NCI-H1105 treated with DMSO at 0.1 percent for 48 hours (cell line): ENCODE measurements at regions not wholly inside any gene's neighbourhood (a gene's known extent, or its start where the extent isn't known, plus 50 kb on each side); places are given as distances from the start of the nearest gene placed in this dataset.
"Not testable (repeated sequence)": the region's sequence is repeated elsewhere in the genome, so short reads cannot be mapped to it uniquely, and the experiment has no call there.

Source experiments
- DNase-seq: peaks from one replicate; lab custom pipeline; 2025; lab: John Stamatoyannopoulos, UW

- no peak for DNase-seq
Measured at GRCh38 chr14:89565607-89566006, 148.6 kb upstream of the FOXN3 start.

- DNase-seq: no peak
Measured at GRCh38 chr14:89564989-89565388, 148.0 kb upstream of the FOXN3 start.

- no peak for DNase-seq
Measured at GRCh38 chr14:89564286-89564957, 147.4 kb upstream of the FOXN3 start.

GRCh38 chr14:89563471-89563870, 146.4 kb upstream of the FOXN3 start:
- no peak for DNase-seq

GRCh38 chr14:89551955-89552354, 134.9 kb upstream of the FOXN3 start:
- DNase-seq: no peak

GRCh38 chr14:89551432-89551831, 134.4 kb upstream of the FOXN3 start:
- no peak for DNase-seq

- DNase-seq: no peak
Measured at GRCh38 chr14:89550821-89551220, 133.8 kb upstream of the FOXN3 start.

- no peak for DNase-seq
Measured at GRCh38 chr14:89549381-89550125, 132.5 kb upstream of the FOXN3 start.

- not testable (repeated sequence) for DNase-seq
Measured at GRCh38 chr14:89547047-89547446, 130.0 kb upstream of the FOXN3 start.

- DNase-seq: no peak
Measured at GRCh38 chr14:89544636-89545301, 127.7 kb upstream of the FOXN3 start.

GRCh38 chr14:89543425-89543790, 126.4 kb upstream of the FOXN3 start:
- no peak for DNase-seq

GRCh38 chr14:89542786-89543424, 125.9 kb upstream of the FOXN3 start:
- no peak for DNase-seq

- no peak for DNase-seq
Measured at GRCh38 chr14:89540830-89541470, 123.9 kb upstream of the FOXN3 start.

- no peak for DNase-seq
Measured at GRCh38 chr14:89540009-89540829, 123.2 kb upstream of the FOXN3 start.

GRCh38 chr14:89537911-89538310, 120.9 kb upstream of the FOXN3 start:
- no peak for DNase-seq

- DNase-seq: no peak
Measured at GRCh38 chr14:89534902-89535685, 118.1 kb upstream of the FOXN3 start.

- DNase-seq: no peak
Measured at GRCh38 chr14:89533766-89534165, 116.7 kb upstream of the FOXN3 start.

GRCh38 chr14:89533136-89533535, 116.1 kb upstream of the FOXN3 start:
- no peak for DNase-seq

- no peak for DNase-seq
Measured at GRCh38 chr14:89531661-89532335, 114.8 kb upstream of the FOXN3 start.
